ENCODE measurements at regions not wholly inside any gene's neighbourhood (a gene's known extent, or its start where the extent isn't known, plus 50 kb on each side); places are given as distances from the start of the nearest gene placed in this dataset.

DNA sequence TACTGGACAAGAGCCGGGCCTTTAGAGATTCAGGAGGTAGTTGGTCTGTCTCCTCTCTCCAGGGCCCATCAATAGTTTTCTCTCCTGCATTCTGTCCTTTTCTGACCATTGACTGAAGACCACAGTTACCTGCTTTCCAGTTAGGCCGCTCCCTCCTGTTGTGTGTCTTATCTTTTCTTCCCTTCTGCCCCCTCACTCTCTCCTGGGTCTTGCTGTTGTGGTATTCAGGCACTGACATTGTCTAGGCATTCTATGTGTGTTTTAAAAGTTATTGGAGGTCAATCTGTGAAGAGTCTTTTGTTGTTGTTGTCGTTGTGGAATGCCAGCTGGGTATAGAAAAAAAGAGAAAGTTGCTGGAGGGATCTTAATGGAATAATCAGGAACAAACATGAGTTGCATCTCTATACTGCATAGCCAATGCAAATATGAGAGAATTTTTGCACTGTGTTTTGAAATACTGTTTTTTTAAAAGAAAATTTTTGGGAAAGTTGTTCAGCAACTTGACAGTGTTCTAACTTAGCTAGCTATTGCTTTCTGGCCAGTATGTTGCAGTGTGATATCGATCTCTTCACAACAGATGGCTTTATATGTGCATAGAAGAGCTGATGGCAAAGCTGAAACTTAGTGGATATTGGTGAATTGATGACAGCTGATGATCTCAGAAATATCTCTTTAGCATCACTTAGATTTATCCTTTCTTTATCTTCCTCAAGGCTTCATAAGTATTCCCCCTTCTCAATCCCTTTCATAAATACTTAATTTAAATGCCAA, 240.7 kb downstream of the C4orf33 start:
- TF ChIP-seq, protein P1, sequence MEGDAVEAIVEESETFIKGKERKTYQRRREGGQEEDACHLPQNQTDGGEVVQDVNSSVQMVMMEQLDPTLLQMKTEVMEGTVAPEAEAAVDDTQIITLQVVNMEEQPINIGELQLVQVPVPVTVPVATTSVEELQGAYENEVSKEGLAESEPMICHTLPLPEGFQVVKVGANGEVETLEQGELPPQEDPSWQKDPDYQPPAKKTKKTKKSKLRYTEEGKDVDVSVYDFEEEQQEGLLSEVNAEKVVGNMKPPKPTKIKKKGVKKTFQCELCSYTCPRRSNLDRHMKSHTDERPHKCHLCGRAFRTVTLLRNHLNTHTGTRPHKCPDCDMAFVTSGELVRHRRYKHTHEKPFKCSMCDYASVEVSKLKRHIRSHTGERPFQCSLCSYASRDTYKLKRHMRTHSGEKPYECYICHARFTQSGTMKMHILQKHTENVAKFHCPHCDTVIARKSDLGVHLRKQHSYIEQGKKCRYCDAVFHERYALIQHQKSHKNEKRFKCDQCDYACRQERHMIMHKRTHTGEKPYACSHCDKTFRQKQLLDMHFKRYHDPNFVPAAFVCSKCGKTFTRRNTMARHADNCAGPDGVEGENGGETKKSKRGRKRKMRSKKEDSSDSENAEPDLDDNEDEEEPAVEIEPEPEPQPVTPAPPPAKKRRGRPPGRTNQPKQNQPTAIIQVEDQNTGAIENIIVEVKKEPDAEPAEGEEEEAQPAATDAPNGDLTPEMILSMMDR (IDR thresholded peaks at IDR 0.05; ENCODE audit: extremely low read depth, insufficient read depth, missing control alignments), result no peak

DNA sequence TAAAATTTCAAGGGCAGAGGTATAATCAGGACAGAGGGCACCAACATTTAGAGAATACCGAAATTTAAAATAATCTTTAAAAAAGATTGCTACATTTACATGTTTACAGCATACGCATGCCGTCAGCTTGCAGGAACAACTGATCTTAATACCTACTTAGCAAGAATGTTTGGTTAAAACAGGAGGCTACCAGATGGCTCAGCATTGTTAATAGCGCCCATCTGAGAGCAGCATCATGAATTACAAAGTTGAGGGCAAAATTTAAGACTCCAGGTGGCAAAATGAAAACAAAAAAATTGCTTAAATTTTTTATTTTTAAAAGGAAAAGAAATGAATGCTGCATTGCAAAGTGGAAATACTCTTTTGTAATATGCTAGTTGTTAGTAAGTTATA, 241.3 kb downstream of the C4orf33 start:
- DNase-seq (ENCODE audit: low spot score), result no peak
- in situ Hi-C loops (cut with MboI; ENCODE audit: low pct_unique_long_range_greater_than_20kb, low sequenced_read_pairs, unreplicated experiment), result no loop called here
- TF ChIP-seq, protein P1 (IDR thresholded peaks at IDR 0.05; ENCODE audit: extremely low read depth, insufficient read depth, missing control alignments), result no peak

More for the DNA sequence above, 240.7 kb downstream of the C4orf33 start:
- DNase-seq (ENCODE audit: low spot score), result no peak
- in situ Hi-C loops (cut with MboI; ENCODE audit: low pct_unique_long_range_greater_than_20kb, low sequenced_read_pairs, unreplicated experiment), result no loop called here

DNA sequence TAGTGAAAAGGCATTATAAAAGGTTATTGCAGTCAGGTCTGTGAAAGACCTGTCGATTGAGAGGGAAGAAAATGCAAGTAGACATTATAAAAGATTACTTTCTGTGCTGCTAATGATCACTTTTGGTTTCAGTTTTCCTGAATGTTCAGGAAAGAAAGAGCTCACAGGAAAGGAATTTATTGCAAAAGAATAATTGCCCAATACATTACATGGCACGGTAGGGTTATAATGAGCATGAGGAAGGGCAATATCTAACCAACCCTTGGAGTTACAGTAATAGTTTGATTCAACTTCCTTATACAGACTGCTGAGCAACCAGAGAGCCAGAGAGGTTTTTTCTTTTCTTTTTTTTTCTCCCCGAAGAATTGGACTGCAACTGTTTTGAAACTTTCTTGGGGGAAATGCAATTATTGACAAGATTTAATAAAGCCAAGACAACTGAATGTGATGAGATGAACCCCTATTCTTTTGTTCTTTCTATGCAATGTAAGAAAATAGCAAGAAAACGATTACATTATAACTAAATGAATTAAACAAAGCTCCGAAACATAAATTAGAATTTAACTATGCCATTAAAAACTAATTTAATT, 247.0 kb downstream of the C4orf33 start:
- in situ Hi-C loops (cut with MboI; ENCODE audit: low pct_unique_long_range_greater_than_20kb, low sequenced_read_pairs, unreplicated experiment), result no loop called here
- TF ChIP-seq, protein P1 (IDR thresholded peaks at IDR 0.05; ENCODE audit: extremely low read depth, insufficient read depth, missing control alignments), result no peak
- DNase-seq (ENCODE audit: low spot score), result no peak

DNA sequence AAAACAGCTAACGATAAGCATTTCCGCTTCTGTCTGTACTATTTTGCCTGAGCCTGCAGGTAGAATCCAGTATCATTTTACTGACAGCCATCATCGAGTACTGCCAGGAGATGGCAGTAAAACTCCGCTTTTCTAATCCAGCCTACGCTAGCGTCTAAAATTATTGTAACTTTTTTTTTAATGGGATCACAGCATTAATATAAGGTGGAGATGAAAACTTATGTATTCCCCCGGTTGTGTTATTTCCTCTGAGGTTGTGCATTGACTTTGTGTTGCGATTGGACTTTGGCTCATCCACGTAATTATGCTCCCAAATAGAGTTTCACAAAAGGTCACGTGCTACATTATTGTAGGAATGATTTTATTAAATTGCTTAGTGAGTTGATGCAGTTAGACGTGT, 248.1 kb downstream of the C4orf33 start:
- TF ChIP-seq, protein P1 (IDR thresholded peaks at IDR 0.05; ENCODE audit: extremely low read depth, insufficient read depth, missing control alignments), result peak; percentile 46
- DNase-seq (ENCODE audit: low spot score), result peak; percentile 10
- in situ Hi-C loops (cut with MboI; ENCODE audit: low pct_unique_long_range_greater_than_20kb, low sequenced_read_pairs, unreplicated experiment), result no loop called here

DNA sequence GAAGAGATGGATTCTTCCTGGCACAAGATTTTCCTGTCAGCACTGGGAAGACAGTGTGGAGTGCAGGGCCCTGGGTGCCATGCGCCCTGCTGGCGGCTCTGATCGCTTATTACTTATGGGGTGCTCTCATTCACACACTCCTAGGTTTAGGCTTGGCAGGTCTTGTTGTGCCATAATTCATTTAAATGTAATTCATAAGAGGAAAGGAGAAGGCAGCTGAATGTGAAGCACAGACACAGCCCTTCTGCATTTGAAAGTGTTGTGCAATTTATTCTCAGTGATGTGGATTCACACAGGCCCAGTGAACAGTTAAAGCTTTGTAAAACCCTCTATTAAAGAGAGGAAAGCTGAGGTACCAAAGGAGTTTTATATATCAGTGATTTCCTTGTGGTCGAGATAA, 249.7 kb downstream of the C4orf33 start:
- in situ Hi-C loops (cut with MboI; ENCODE audit: low pct_unique_long_range_greater_than_20kb, low sequenced_read_pairs, unreplicated experiment), result no loop called here
- TF ChIP-seq, protein P1 (IDR thresholded peaks at IDR 0.05; ENCODE audit: extremely low read depth, insufficient read depth, missing control alignments), result no peak
- DNase-seq (ENCODE audit: low spot score), result no peak

DNA sequence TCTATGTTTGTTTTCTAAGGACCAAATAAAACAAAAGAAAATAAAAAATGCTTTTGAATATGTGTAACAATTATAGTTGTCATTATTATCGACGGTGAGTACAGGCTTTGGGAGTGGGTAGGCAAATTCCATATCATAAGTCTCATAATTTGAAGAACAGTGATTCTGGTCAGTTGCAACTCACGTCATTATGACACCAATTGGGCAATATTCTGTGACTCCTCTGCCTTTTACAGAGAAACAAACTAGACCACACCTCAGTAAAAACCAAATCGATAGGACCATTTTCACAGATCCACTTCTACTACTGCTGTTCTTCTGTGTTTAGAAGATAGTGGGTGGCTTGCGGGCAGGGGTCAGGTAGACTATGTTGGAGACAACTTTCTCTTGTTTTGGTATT, 250.1 kb downstream of the C4orf33 start:
- TF ChIP-seq, protein P1 (IDR thresholded peaks at IDR 0.05; ENCODE audit: extremely low read depth, insufficient read depth, missing control alignments), result no peak
- no peak for DNase-seq (ENCODE audit: low spot score)
- in situ Hi-C loops (cut with MboI; ENCODE audit: low pct_unique_long_range_greater_than_20kb, low sequenced_read_pairs, unreplicated experiment), result no loop called here

All from GM13977 (cell line).